Hypothalamus (tissue), 51 donors: ENCODE measurements at regions not wholly inside any gene's neighbourhood (a gene's known extent, or its start where the extent isn't known, plus 50 kb on each side); places are given as distances from the start of the nearest gene placed in this dataset.

ENCODE experiments used
- DNase-seq, 51 donors: peaks; one replicate each; lab custom pipeline; 2025; lab: John Stamatoyannopoulos, UW

GRCh38 chr6:141593311-141593710, 539.4 kb upstream of the GJE1 start:
- DNase-seq: no peak

- DNase-seq: no peak
These were observed 545.1 kb upstream of the GJE1 start for GRCh38 chr6:141587482-141588266.

GRCh38 chr6:141580988-141581552, 551.7 kb upstream of the GJE1 start:
- DNase-seq: no peak

GRCh38 chr6:141580131-141580530, 552.6 kb upstream of the GJE1 start:
- no peak for DNase-seq

- no peak for DNase-seq
These were observed 556.0 kb upstream of the GJE1 start for GRCh38 chr6:141576751-141577150.

- peak in 19 of 51 donors; percentile 0 to 55 (median 12) for DNase-seq
These were observed 569.6 kb upstream of the GJE1 start for GRCh38 chr6:141562851-141563763.

GRCh38 chr6:141562186-141562811, 570.4 kb upstream of the GJE1 start:
- peak in 8 of 51 donors; percentile 1 to 29 (median 3) for DNase-seq

- DNase-seq: no peak
These were observed 571.6 kb upstream of the GJE1 start for GRCh38 chr6:141561154-141561553.

GRCh38 chr6:141552463-141552862, 580.3 kb upstream of the GJE1 start:
- DNase-seq: no peak

- DNase-seq: no peak
These were observed 580.7 kb upstream of the GJE1 start for GRCh38 chr6:141552031-141552430.

- DNase-seq: no peak
These were observed 581.4 kb upstream of the GJE1 start for GRCh38 chr6:141551318-141551717.

GRCh38 chr6:141550471-141550870, 582.3 kb upstream of the GJE1 start:
- DNase-seq: no peak

- DNase-seq: no peak
These were observed 583.8 kb upstream of the GJE1 start for GRCh38 chr6:141548966-141549365.

GRCh38 chr6:141541581-141542324, 591.0 kb upstream of the GJE1 start:
- DNase-seq: no peak

GRCh38 chr6:141540207-141540606, 592.5 kb upstream of the GJE1 start:
- DNase-seq: no peak

GRCh38 chr6:141539617-141540016, 593.1 kb upstream of the GJE1 start:
- DNase-seq: no peak

- DNase-seq: no peak
These were observed 600.5 kb upstream of the GJE1 start for GRCh38 chr6:141532211-141532610.

GRCh38 chr6:141531040-141531439, 601.7 kb upstream of the GJE1 start:
- DNase-seq: no peak

- DNase-seq: no peak
These were observed 604.1 kb upstream of the GJE1 start for GRCh38 chr6:141528596-141528995.

- no peak for DNase-seq
These were observed 605.7 kb upstream of the GJE1 start for GRCh38 chr6:141526985-141527384.
